Loucy (cell line): ENCODE measurements at regions not wholly inside any gene's neighbourhood (a gene's known extent, or its start where the extent isn't known, plus 50 kb on each side); places are given as distances from the start of the nearest gene placed in this dataset.

ENCODE experiments used
- H2AFZ ChIP-seq: fragments of 200-600 bp; sonication (generic); 2 replicates; pipeline ENCODE4 v1.6.0; 2016; ENCODE audit warnings: antibody characterized with exemption, mild to moderate bottlenecking, low read length, moderate library complexity
- H3F3A ChIP-seq: fragments of 200-600 bp; 2 replicates; pipeline ENCODE4 v1.6.0; 2016; ENCODE audit warnings: antibody characterized with exemption, low read depth, mild to moderate bottlenecking
- H3K27me3 ChIP-seq: fragments of 200-600 bp; sonication (generic); 2 replicates; pipeline ENCODE4 v1.6.1; 2014; ENCODE audit warnings: low read length, mild to moderate bottlenecking; ENCODE audit not compliant: insufficient read depth, poor library complexity, severe bottlenecking
- H3K36me3 ChIP-seq: fragments of 200-600 bp; sonication (generic); 2 replicates; pipeline ENCODE4 v1.6.1; 2016; ENCODE audit warnings: low read length; ENCODE audit not compliant: insufficient read depth
- H3K4me1 ChIP-seq: fragments of 200-600 bp; sonication (generic); 2 replicates; pipeline ENCODE4 v1.5.1; 2014; ENCODE audit warnings: low read length, mild to moderate bottlenecking; ENCODE audit not compliant: insufficient read depth, poor library complexity, severe bottlenecking
- H3K4me2 ChIP-seq: fragments of 200-600 bp; sonication (generic); 2 replicates; pipeline ENCODE4 v1.6.0; 2014; ENCODE audit warnings: antibody characterized with exemption, low read length, low read depth, mild to moderate bottlenecking; ENCODE audit not compliant: poor library complexity, severe bottlenecking
- H3K4me3 ChIP-seq: fragments of 200-600 bp; sonication (generic); 2 replicates; pipeline ENCODE4 v1.5.1; 2014; ENCODE audit warnings: low read length, mild to moderate bottlenecking, mixed read lengths; ENCODE audit not compliant: poor library complexity, severe bottlenecking
- H3K79me2 ChIP-seq: fragments of 200-600 bp; sonication (generic); 2 replicates; pipeline ENCODE4 v1.6.1; 2014; ENCODE audit warnings: low read length; ENCODE audit not compliant: insufficient read depth
- H3K9ac ChIP-seq: fragments of 200-600 bp; sonication (generic); 2 replicates; pipeline ENCODE4 v1.6.0; 2014; ENCODE audit warnings: mild to moderate bottlenecking, low read depth, low read length, moderate library complexity; ENCODE audit not compliant: poor library complexity, severe bottlenecking
- H3K9me2 ChIP-seq: fragments of 200-600 bp; sonication (generic); replicated peaks from 2 replicates; pipeline ENCODE4 v1.6.1; 2016; ENCODE audit warnings: low read depth, low read length, mixed read lengths
- H3K9me3 ChIP-seq: fragments of 200-600 bp; sonication (generic); 2 replicates; pipeline ENCODE4 v1.6.1; 2014; ENCODE audit warnings: mild to moderate bottlenecking, antibody characterized with exemption, low read length, low read depth; ENCODE audit not compliant: insufficient read depth
- H4K20me1 ChIP-seq: fragments of 200-600 bp; sonication (generic); 2 replicates; pipeline ENCODE4 v1.6.0; 2014; ENCODE audit warnings: antibody characterized with exemption, low read length, mild to moderate bottlenecking; ENCODE audit not compliant: insufficient read depth, poor library complexity, severe bottlenecking
- EZH2phosphoT487 ChIP-seq: fragments of 200-600 bp; IDR thresholded peaks from 2 replicates; pipeline ENCODE4 v1.6.1; 2018; ENCODE audit warnings: antibody characterized with exemption, mild to moderate bottlenecking, moderate library complexity, borderline replicate concordance
- TF ChIP-seq, protein P1 (sequence below): fragments of 200-600 bp; sonication (generic); conservative IDR thresholded peaks from 2 replicates; pipeline ENCODE4 v1.5.1; 2014; ENCODE audit warnings: mild to moderate bottlenecking, antibody characterized with exemption, low read length

- Histone ChIP-seq H3K4me1 (no peaks in the 10 kb centered on the region), H3K9ac (no peak overlapping the region), H3K4me3 (no peak overlapping the region), H3K9me2 (no peaks in the 10 kb centered on the region), H2AFZ (no peak overlapping the region), H3K4me2 (no peak overlapping the region), H3K9me3 (no peaks in the 10 kb centered on the region), H3K27me3 (no peaks in the 10 kb centered on the region), H3F3A (no peaks in the 10 kb centered on the region), H4K20me1 (no peaks in the 10 kb centered on the region), H3K36me3 (no peaks in the 10 kb centered on the region), H3K79me2 (no peaks in the 10 kb centered on the region)
- no peak for TF ChIP-seq EZH2phosphoT487
- TF ChIP-seq, protein P1, sequence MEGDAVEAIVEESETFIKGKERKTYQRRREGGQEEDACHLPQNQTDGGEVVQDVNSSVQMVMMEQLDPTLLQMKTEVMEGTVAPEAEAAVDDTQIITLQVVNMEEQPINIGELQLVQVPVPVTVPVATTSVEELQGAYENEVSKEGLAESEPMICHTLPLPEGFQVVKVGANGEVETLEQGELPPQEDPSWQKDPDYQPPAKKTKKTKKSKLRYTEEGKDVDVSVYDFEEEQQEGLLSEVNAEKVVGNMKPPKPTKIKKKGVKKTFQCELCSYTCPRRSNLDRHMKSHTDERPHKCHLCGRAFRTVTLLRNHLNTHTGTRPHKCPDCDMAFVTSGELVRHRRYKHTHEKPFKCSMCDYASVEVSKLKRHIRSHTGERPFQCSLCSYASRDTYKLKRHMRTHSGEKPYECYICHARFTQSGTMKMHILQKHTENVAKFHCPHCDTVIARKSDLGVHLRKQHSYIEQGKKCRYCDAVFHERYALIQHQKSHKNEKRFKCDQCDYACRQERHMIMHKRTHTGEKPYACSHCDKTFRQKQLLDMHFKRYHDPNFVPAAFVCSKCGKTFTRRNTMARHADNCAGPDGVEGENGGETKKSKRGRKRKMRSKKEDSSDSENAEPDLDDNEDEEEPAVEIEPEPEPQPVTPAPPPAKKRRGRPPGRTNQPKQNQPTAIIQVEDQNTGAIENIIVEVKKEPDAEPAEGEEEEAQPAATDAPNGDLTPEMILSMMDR, result no peak
These were observed 244.6 kb upstream of the FOXQ1 start for GRCh38 chr6:1067346-1067745.

DNA sequence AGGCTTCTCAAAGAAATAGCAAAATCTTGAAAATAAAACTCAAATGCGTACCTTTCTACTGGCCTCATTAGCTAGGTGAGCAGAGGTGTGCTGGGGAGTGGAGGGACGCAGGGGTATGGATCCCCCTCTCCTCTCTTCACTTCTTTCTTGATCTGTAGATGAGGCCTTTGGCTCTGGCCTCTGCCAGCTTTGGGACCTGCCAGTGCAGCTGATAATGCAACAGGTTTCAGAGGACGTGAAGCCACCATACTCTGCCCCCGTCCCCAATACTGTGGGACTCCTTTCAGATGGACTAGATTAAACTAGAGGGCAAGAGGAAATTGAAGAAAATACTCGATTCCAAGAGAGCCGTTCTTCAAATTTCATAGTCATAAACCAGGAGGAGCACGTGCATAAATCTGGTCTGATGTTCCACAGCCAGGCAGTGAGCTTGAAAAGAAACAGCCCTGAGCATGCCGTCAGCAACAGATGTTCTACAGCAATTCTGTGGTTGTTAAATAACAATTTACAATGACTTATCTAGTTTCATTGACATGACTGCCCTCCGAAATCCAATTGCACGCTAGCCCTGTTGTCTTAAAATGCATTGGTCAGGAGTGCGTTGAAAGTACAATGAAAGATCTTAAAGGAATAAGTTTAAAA lies 245.3 kb upstream of the FOXQ1 start:
- Histone ChIP-seq H3K4me3 (no peak overlapping the region), H4K20me1 (no peaks in the 10 kb centered on the region), H2AFZ (no peak overlapping the region), H3F3A (no peaks in the 10 kb centered on the region), H3K4me1 (no peaks in the 10 kb centered on the region), H3K9ac (no peak overlapping the region), H3K9me3 (no peaks in the 10 kb centered on the region), H3K9me2 (no peaks in the 10 kb centered on the region), H3K27me3 (no peaks in the 10 kb centered on the region), H3K79me2 (no peaks in the 10 kb centered on the region), H3K36me3 (no peaks in the 10 kb centered on the region), H3K4me2 (no peak overlapping the region)
- no peak for TF ChIP-seq EZH2phosphoT487
- TF ChIP-seq, protein P1, result no peak

- H3F3A ChIP-seq, result no peaks in the 10 kb centered on the region
- no peaks in the 10 kb centered on the region for H3K4me1 ChIP-seq
- no peak overlapping the region for H3K4me3 ChIP-seq
- no peak overlapping the region for H3K9ac ChIP-seq
- no peaks in the 10 kb centered on the region for H3K36me3 ChIP-seq
- no peaks in the 10 kb centered on the region for H4K20me1 ChIP-seq
- no peaks in the 10 kb centered on the region for H3K79me2 ChIP-seq
- TF ChIP-seq, protein P1, result no peak
- TF ChIP-seq EZH2phosphoT487, result no peak
- no peak overlapping the region for H3K4me2 ChIP-seq
- no peaks in the 10 kb centered on the region for H3K27me3 ChIP-seq
- no peaks in the 10 kb centered on the region for H3K9me3 ChIP-seq
- H2AFZ ChIP-seq, result no peak overlapping the region
- H3K9me2 ChIP-seq, result no peaks in the 10 kb centered on the region
These were observed 245.9 kb upstream of the FOXQ1 start for GRCh38 chr6:1065986-1066385.
